ENCODE measurements at regions not wholly inside any gene's neighbourhood (a gene's known extent, or its start where the extent isn't known, plus 50 kb on each side); places are given as distances from the start of the nearest gene placed in this dataset.
"Not testable (repeated sequence)": the region's sequence is repeated elsewhere in the genome, so short reads cannot be mapped to it uniquely, and the experiment has no call there.

- no peak for DNase-seq (ENCODE audit: low read depth, low spot score)
- no peak overlapping the region for H3K4me3 ChIP-seq (ENCODE audit: low read length)
Measured at GRCh38 chr2:120504936-120505705, 159.2 kb downstream of the INHBB start.

- H3K4me3 ChIP-seq (ENCODE audit: low read length): no peak overlapping the region
- DNase-seq (ENCODE audit: low read depth, low spot score): no peak
Measured at GRCh38 chr2:120508567-120509041, 162.7 kb downstream of the INHBB start.

DNA sequence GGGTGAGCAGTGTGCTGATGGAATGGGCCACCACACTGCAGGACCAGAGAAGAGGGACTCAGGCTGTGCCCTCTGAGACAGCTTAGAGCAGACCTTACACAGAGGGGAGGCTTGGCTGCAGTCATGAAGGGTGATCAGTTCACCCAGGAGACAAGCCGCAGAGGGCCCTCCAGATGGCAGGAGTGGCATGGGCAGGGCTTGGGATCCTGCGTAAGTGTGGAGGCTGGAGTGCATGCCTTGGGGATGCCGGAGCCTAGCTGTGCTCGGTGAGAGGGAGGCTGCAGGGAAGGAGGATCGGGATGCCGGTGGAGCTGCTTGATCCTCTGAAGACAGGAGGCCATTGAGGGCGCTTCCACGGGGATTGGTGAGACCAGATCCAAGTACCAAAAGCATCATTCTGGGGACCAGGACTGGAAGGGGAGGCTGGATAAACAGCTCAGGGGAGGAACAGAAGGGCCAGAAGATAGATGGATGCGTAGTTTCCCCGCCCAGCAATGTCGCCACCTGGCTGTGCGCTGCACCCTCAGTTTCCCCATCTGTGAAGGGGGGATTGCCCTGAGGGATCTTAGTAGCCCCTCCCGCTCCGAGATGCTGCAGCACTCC lies 163.4 kb downstream of the INHBB start:
- DNase-seq (ENCODE audit: low read depth, low spot score): no peak
- H3K4me3 ChIP-seq (ENCODE audit: low read length): no peak overlapping the region

GRCh38 chr2:120509991-120510735 lies 164.2 kb downstream of the INHBB start:
- no peak overlapping the region for H3K4me3 ChIP-seq (ENCODE audit: low read length)
- no peak for DNase-seq (ENCODE audit: low read depth, low spot score)

DNA sequence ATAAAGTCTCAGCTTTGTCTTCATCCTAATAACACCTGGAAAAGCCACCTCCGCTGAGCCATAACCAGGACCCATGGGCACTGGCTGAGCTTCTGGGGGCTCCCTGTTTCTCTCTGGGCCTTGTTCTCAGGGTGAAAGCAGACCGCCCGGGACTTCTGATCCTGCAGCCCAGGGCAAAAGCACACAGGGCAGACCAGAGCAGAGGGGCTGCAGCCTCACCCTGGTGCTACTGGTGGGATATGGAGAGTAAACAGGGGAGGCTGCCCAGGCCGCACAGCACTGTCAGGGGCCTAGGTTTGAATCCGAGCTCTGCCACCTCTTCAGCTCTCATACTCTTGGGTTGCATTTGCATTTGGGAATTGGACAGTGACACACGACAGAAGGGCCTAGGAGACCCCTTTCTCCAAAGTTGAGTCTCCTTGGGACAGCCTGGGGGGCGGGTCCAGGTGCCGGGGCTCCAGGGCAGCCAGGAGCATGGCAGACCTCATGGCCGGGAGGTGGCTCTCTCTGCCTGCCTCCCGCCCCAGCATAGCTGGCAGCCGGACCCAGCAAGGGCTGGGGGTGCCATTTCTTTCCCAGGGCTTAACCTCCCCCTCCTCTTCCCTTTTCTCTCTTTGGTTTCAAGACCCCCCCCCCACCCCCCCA lies 164.9 kb downstream of the INHBB start:
- no peak overlapping the region for H3K4me3 ChIP-seq (ENCODE audit: low read length)
- DNase-seq (ENCODE audit: low read depth, low spot score): no peak

- no peak overlapping the region for H3K4me3 ChIP-seq (ENCODE audit: low read length)
- no peak for DNase-seq (ENCODE audit: low read depth, low spot score)
Measured at GRCh38 chr2:120511536-120511935, 165.6 kb downstream of the INHBB start.

GRCh38 chr2:120511947-120512710 lies 166.2 kb downstream of the INHBB start:
- H3K4me3 ChIP-seq (ENCODE audit: low read length): no peak overlapping the region
- DNase-seq (ENCODE audit: low read depth, low spot score): no peak

- no peak overlapping the region for H3K4me3 ChIP-seq (ENCODE audit: low read length)
- no peak for DNase-seq (ENCODE audit: low read depth, low spot score)
Measured at GRCh38 chr2:120513776-120514357, 167.9 kb downstream of the INHBB start.

GRCh38 chr2:120514521-120514920 lies 168.6 kb downstream of the INHBB start:
- no peak overlapping the region for H3K4me3 ChIP-seq (ENCODE audit: low read length)
- DNase-seq (ENCODE audit: low read depth, low spot score): no peak

DNA sequence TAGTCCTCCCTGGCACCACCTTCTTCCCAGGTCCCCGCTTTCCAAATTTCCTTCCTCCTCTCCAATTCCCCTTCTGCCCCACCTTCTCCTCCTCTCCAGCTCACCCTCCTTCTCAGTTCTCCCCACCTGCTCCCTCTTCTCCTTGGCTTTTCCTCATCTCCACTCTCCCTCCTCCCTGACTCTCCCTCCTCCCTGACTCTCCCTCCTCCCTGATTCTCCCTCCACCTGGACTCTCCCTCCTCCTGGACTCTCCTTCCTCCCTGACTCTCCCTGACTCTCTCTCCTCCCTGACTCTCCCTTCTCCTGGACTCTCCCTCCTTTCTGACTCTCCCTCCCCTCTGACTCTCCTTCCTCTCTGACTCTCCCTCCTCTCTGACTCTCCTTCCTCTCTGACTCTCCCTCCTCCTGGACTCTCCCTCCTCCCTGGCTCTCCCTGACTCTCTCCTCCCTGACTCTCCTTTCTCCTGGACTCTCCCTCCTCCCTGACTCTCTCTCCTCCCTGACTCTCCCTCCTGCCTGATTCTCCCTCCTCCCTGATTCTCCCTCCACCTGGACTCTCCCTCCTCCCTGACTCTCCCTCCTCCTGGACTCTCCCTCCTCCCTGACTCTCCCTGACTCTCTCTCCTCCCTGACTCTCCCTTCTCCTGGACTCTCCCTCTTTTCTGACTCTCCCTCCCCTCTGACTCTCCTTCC lies 169.3 kb downstream of the INHBB start:
- not testable (repeated sequence) for DNase-seq (ENCODE audit: low read depth, low spot score); H3K4me3 ChIP-seq (ENCODE audit: low read length)

DNA sequence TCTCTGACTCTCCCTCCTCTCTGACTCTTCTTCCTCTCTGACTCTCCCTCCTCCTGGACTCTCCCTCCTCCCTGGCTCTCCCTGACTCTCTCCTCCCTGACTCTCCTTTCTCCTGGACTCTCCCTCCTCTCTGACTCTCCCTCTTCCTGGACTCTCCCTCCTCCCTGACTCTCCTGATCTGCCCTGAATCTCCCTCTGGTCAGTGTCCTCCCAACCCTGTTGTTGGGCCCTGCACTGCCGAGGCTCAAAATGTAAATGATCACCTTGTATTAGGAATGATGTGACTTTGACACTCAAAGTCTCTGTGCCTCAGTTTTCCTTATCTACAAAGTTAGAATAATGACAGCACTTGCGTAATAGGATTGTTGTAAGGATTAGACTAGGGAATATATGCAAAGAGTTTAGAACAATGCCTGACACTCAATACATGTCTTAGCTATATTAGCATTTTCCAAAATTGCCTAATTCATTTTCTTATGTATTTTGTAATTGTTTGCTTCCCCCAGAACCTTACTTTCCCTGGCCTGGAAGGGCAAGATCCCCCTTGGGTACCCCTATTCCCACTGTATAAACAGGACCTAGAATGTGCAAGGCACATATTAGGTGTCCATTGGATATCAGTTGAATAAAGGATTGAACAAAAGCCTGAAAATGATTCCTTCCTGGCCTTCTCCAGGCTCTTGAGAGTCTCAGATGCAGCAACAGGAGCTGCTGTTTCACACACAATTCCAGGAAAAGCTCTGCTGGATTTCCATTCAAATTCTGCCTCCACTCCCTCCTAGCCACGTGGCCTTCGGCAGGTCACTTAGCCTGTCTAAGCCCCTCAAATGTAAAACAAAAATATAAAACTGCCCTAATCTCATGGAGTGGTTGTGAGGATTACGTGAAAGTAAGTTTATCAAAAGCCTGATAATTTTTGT lies 170.1 kb downstream of the INHBB start:
- no peak for DNase-seq (ENCODE audit: low read depth, low spot score)

DNA sequence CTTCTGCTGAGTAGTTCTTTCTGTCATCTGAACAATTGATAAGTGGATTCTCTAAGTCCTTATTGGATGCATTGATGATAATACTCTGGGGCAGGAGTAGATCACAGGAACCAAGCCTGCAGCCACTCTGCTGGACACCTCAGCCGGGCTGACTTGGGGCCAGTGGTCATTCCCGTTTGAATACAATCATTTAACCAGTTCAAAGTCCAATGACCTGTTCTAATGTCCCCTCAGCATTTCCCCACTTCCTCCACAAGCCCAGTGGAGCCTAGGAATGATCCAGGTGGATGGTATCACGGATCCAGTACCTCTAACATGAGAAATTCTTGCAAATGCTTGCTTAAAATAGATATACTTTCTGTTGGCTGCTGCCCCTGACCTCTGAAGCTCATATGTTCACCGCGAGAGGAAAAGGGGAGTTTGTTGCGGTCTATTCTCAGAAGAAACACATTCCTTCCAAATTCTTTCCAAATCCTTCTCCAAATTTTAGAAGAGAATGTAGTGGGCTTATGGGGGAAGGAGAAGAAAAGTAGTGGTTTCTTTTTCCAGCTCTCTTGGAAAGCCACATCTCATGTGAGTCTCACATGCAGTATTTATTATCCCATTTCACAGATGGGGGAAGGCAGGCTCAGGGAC lies 170.9 kb downstream of the INHBB start:
- no peak for DNase-seq (ENCODE audit: low read depth, low spot score)
- no peak overlapping the region for H3K4me3 ChIP-seq (ENCODE audit: low read length)

More for the DNA sequence above, 170.1 kb downstream of the INHBB start:
- no peak overlapping the region for H3K4me3 ChIP-seq (ENCODE audit: low read length)

GRCh38 chr2:120517751-120518469 lies 172.0 kb downstream of the INHBB start:
- no peak for DNase-seq (ENCODE audit: low read depth, low spot score)
- no peak overlapping the region for H3K4me3 ChIP-seq (ENCODE audit: low read length)

DNA sequence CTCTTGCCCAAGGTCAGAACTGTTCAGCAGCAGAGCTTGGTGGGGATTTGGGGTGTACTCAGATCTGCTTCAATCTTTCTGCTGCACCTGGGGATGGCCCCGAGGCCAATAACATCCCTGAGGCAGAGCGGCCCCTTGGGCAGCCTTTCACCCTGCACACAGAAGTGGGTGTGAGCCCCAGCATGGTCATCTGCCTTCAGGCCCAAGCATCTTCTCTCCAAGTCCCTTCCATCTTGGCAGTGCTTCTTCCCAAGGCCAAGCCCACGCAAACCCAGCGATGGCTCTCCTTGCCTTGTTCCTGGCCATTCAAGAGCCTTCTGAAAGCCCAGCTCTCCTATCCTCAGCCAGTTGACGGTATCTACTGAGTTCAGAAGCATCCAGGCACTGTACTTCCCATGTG lies 172.9 kb downstream of the INHBB start:
- no peak for DNase-seq (ENCODE audit: low read depth, low spot score)
- no peak overlapping the region for H3K4me3 ChIP-seq (ENCODE audit: low read length)

- no peak for DNase-seq (ENCODE audit: low read depth, low spot score)
- no peak overlapping the region for H3K4me3 ChIP-seq (ENCODE audit: low read length)
Measured at GRCh38 chr2:120519469-120519868, 173.5 kb downstream of the INHBB start.

DNA sequence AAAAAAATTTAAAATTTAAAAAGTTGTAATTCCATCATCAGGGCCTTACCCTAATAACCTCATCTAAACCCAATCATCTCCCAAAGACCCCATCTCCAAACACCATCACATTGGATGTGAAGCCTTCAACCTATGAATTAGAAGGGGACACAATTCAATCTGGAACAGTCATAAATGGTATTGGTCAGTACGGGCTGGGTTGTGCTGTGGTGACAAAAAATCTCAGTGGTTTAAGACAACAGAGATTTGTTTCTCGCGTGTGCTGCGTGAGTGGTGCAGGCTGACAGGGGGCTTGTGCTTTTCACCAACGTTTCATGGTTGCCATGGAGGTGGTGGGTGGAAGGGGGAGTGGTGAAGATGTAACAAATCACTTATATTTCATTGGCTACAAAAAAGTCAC lies 174.5 kb downstream of the INHBB start:
- DNase-seq (ENCODE audit: low read depth, low spot score): no peak
- no peak overlapping the region for H3K4me3 ChIP-seq (ENCODE audit: low read length)
